Liver (tissue), 7 donors: ENCODE measurements at regions not wholly inside any gene's neighbourhood (a gene's known extent, or its start where the extent isn't known, plus 50 kb on each side); places are given as distances from the start of the nearest gene placed in this dataset.

Experiments
- DNase-seq: peaks from one replicate; pipeline ENCODE4 v3.0.0-alpha.2; 2017; ENCODE audit warnings: low spot score
- H3K27ac ChIP-seq, 2 donors: one replicate each; pipeline ENCODE4 v1.7.0; 2013; ENCODE audit warnings: inconsistent platforms in 2 of 2, low read length in 2 of 2, control low read depth in 1 of 2, low read depth in 1 of 2, mild to moderate bottlenecking in 1 of 2
- H3K27me3 ChIP-seq, 4 donors: one replicate each; pipeline versions ENCODE4 v1.6.1 to v1.7.0; 2013; ENCODE audit warnings: low read length in 3 of 4, inconsistent platforms in 1 of 4, mild to moderate bottlenecking in 1 of 4, moderate library complexity in 1 of 4; ENCODE audit not compliant: control insufficient read depth in 4 of 4, insufficient read depth in 4 of 4
- H3K36me3 ChIP-seq, 4 donors: one replicate each; pipeline versions ENCODE4 v1.6.1 to v1.7.0; 2013; ENCODE audit warnings: low read length in 3 of 4, mild to moderate bottlenecking in 3 of 4, low read depth in 1 of 4, moderate library complexity in 1 of 4; ENCODE audit not compliant: control insufficient read depth in 4 of 4, insufficient read depth in 3 of 4
- H3K4me1 ChIP-seq, 4 donors: one replicate each; pipeline versions ENCODE4 v1.6.1 to v1.7.0; 2013; ENCODE audit warnings: low read length in 3 of 4, mild to moderate bottlenecking in 3 of 4, moderate library complexity in 1 of 4; ENCODE audit not compliant: control insufficient read depth in 4 of 4, insufficient read depth in 4 of 4
- H3K4me3 ChIP-seq, 3 donors: one replicate each; pipeline versions ENCODE4 v1.6.1 to v1.7.0; 2013; ENCODE audit warnings: low read length in 3 of 3, control low read depth in 1 of 3, low read depth in 1 of 3, mild to moderate bottlenecking in 1 of 3
- H3K9ac ChIP-seq, 2 donors: one replicate each; pipeline ENCODE4 v1.7.0; 2013; ENCODE audit warnings: low read length in 2 of 2, mild to moderate bottlenecking in 2 of 2, moderate library complexity in 2 of 2, control low read depth in 1 of 2, low read depth in 1 of 2
- H3K9me3 ChIP-seq, 4 donors: one replicate each; pipeline versions ENCODE4 v1.6.1 to v1.7.0; 2013; ENCODE audit warnings: low read length in 3 of 4; ENCODE audit not compliant: control insufficient read depth in 4 of 4
- ATF3 ChIP-seq: IDR thresholded peaks from 2 replicates; pipeline ENCODE4 v1.6.1; 2016; ENCODE audit warnings: antibody characterized with exemption
- FOXA1 ChIP-seq: IDR thresholded peaks from 2 replicates; pipeline ENCODE4 v1.6.1; 2016; ENCODE audit warnings: antibody characterized with exemption
- GABPA ChIP-seq, 2 donors: IDR thresholded peaks in 1 of 2; conservative IDR thresholded peaks in 1 of 2; 2 replicates each; pipeline ENCODE4 v1.6.1; 2016; ENCODE audit warnings: antibody characterized with exemption in 2 of 2, mild to moderate bottlenecking in 1 of 2, moderate library complexity in 1 of 2
- HNF4A ChIP-seq, 2 donors: conservative IDR thresholded peaks; 2 replicates each; pipeline ENCODE4 v1.6.1; 2016; ENCODE audit warnings: antibody characterized with exemption in 2 of 2, mild to moderate bottlenecking in 2 of 2
- HNF4G ChIP-seq: IDR thresholded peaks from 2 replicates; pipeline ENCODE4 v1.6.1; 2016; ENCODE audit warnings: antibody characterized with exemption
- JUND ChIP-seq, 2 donors: IDR thresholded peaks; 2 replicates each; pipeline ENCODE4 v1.6.1; 2016; ENCODE audit warnings: antibody characterized with exemption in 2 of 2
- NR2F2 ChIP-seq: IDR thresholded peaks from 2 replicates; pipeline ENCODE4 v1.6.1; 2016; ENCODE audit warnings: antibody characterized with exemption
- RAD21 ChIP-seq, 2 donors: IDR thresholded peaks; 2 replicates each; pipeline ENCODE4 v1.6.1; 2016; ENCODE audit warnings: antibody characterized with exemption in 2 of 2, mild to moderate bottlenecking in 2 of 2
- REST ChIP-seq: IDR thresholded peaks from 2 replicates; pipeline ENCODE4 v1.6.1; 2016; ENCODE audit warnings: antibody characterized with exemption, mild to moderate bottlenecking
- RXRA ChIP-seq, 2 donors: IDR thresholded peaks; 2 replicates each; pipeline ENCODE4 v1.6.1; 2017 to 2018; ENCODE audit warnings: antibody characterized with exemption in 2 of 2, mild to moderate bottlenecking in 1 of 2
- SP1 ChIP-seq: IDR thresholded peaks from 2 replicates; pipeline ENCODE4 v1.6.1; 2018; ENCODE audit warnings: antibody characterized with exemption, mild to moderate bottlenecking
- TAF1 ChIP-seq: conservative IDR thresholded peaks from 2 replicates; pipeline ENCODE4 v1.6.1; 2016; ENCODE audit warnings: antibody characterized with exemption, mild to moderate bottlenecking
- ZBTB33 ChIP-seq: IDR thresholded peaks from 2 replicates; pipeline ENCODE4 v1.6.1; 2016; ENCODE audit warnings: antibody characterized with exemption
- WGBS: extraction: QIAGEN DNeasy Blood & Tissue Kit; methylation state at CpG from one replicate; pipeline ENCODE4 v1.1.7; 2013; 5-methylcytosine and 5-hydroxymethylcytosine counted together
- donor health status: healthy.
- donor health status: healthy.
- donor health status: healthy.
- donor health status: healthy.

DNA sequence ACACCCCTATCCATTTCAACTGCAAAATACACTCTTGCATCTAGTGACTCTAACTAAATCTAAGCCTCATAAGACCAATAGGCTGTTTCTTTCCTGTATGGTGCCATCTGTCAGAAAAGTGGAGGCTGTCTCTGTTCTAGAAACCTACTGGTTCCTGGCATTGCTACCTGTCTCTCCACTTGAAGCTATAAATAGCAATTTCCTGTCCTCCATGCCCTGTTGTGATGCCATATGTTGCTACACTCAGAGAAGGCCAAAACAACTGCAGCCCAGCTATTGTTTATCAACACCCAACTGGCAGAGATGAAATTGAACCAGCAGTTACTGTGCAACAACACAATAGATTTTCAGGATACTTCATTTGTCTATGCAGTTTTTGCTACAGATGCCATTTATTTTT is 1355.1 kb upstream of the SLC39A10 start (continued):
- no peak for TF ChIP-seq ZBTB33
- no peak for TF ChIP-seq FOXA1
- no peak for TF ChIP-seq ATF3

- Histone ChIP-seq H3K36me3 (no peaks in the 10 kb centered on the region), H3K27me3 (no peaks in the 10 kb centered on the region), H3K9ac (no peak overlapping the region), H3K27ac (no peak overlapping the region), H3K4me1 (no peaks in the 10 kb centered on the region), H3K4me3 (no peak overlapping the region), H3K9me3 (no peaks in the 10 kb centered on the region)
- 86% methylated on average over 1 of the region's 1 CpG for WGBS
- no peak for TF ChIP-seq ATF3
- no peak for TF ChIP-seq SP1
- TF ChIP-seq RAD21 (IDR thresholded peaks at IDR 0.05), result no peak
- TF ChIP-seq RXRA (IDR thresholded peaks at IDR 0.05), result no peak
- TF ChIP-seq TAF1, result no peak
- TF ChIP-seq REST, result no peak
- TF ChIP-seq GABPA (IDR thresholded peaks at IDR 0.05 in 1 of 2, conservative IDR thresholded peaks at IDR 0.05 in 1 of 2), result no peak
- TF ChIP-seq HNF4G, result no peak
- no peak for DNase-seq
Observed at GRCh38 chr2:194294156-194294555, 1362.9 kb upstream of the SLC39A10 start.

DNA sequence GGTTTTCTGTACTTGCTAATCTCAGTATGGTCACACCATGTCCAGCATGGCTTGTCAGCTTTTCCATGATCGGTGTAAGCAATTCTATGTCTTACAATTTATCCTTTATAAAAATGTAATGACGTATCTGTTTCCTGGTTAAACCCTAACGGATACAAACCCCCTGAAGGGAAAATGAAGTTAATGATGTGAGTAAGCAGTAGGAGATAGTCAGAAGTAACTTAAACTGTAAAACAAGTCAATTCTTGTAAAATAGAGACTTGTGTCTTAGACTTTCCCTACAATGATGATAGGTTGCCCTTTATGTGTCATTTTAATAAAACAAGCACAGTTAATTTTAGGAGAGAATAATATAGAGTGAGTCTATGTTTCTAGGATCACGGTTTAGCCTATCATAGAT is 1365.9 kb upstream of the SLC39A10 start:
- 83% methylated on average over 4 of the region's 4 CpGs for WGBS
- Histone ChIP-seq H3K4me3 (no peak overlapping the region), H3K27ac (no peak overlapping the region), H3K9me3 (no peaks in the 10 kb centered on the region), H3K27me3 (no peaks in the 10 kb centered on the region), H3K9ac (no peak overlapping the region), H3K4me1 (no peaks in the 10 kb centered on the region), H3K36me3 (no peaks in the 10 kb centered on the region)
- DNase-seq, result no peak
- no peak for TF ChIP-seq HNF4A (conservative IDR thresholded peaks at IDR 0.05)
- no peak for TF ChIP-seq NR2F2
- no peak for TF ChIP-seq ATF3
- no peak for TF ChIP-seq SP1
- TF ChIP-seq ZBTB33, result no peak
- no peak for TF ChIP-seq HNF4G
- TF ChIP-seq JUND (IDR thresholded peaks at IDR 0.05), result no peak
